WTC11 (cell line): ENCODE measurements at regions not wholly inside any gene's neighbourhood (a gene's known extent, or its start where the extent isn't known, plus 50 kb on each side); places are given as distances from the start of the nearest gene placed in this dataset.

ENCODE experiments used
- ATAC-seq: fragments of 200-7000 bp; cut with Tn5 transposase; 2 replicates; pipeline ENCODE4 v1.10.0; 2021; ENCODE audit warnings: mild to moderate bottlenecking, moderate library complexity
- CTCF ChIA-PET: fragments of 300-600 bp; sonication (Branson Sonifier 250); formaldehyde crosslinking; loops from one replicate; lab custom pipeline; 2021; ENCODE audit warnings: antibody characterized with exemption; lab: Charles Lee
- POLR2A ChIA-PET: fragments of 350-600 bp; sonication (Branson Sonifier 250); formaldehyde crosslinking; loops from one replicate; lab custom pipeline; 2021; ENCODE audit warnings: antibody characterized with exemption; lab: Charles Lee
- DNase-seq: peaks from one replicate; pipeline ENCODE4 v3.0.0; 2021; ENCODE audit warnings: low spot score
- H3K27ac Mint-ChIP-seq: 2 replicates; pipeline ENCODE4 v1.8.0; 2021; ENCODE audit warnings: mixed read lengths
- H3K27me3 Mint-ChIP-seq: 2 replicates; pipeline ENCODE4 v1.8.0; 2021; ENCODE audit warnings: low read depth, mild to moderate bottlenecking, moderate library complexity, mixed read lengths
- H3K36me3 Mint-ChIP-seq: 2 replicates; pipeline ENCODE4 v1.8.0; 2021; ENCODE audit warnings: mixed read lengths
- H3K4me1 Mint-ChIP-seq: 2 replicates; pipeline ENCODE4 v1.8.0; 2022; ENCODE audit warnings: mixed read lengths
- H3K4me3 Mint-ChIP-seq: 2 replicates; pipeline ENCODE4 v1.8.0; 2021; ENCODE audit warnings: mild to moderate bottlenecking, moderate library complexity, mixed read lengths
- H3K9me3 Mint-ChIP-seq: 2 replicates; pipeline ENCODE4 v1.8.0; 2021; ENCODE audit warnings: mixed read lengths
- CREM ChIP-seq: sonication (generic); formaldehyde crosslinking; IDR thresholded peaks from 2 replicates; pipeline ENCODE4 v1.8.1; 2022; ENCODE audit warnings: mild to moderate bottlenecking, missing genetic modification reagents, moderate library complexity
- ELF4 ChIP-seq: sonication (generic); formaldehyde crosslinking; IDR thresholded peaks from 2 replicates; pipeline ENCODE4 v1.8.1; 2022; ENCODE audit warnings: low read depth, mild to moderate bottlenecking, moderate library complexity, missing genetic modification reagents
- ERG ChIP-seq: fragments of 250-450 bp; sonication (Bioruptor Pico); IDR thresholded peaks from 2 replicates; pipeline ENCODE4 v1.8.0; 2021; ENCODE audit warnings: mild to moderate bottlenecking
- GABPB1 ChIP-seq: sonication (generic); formaldehyde crosslinking; IDR thresholded peaks from 2 replicates; pipeline ENCODE4 v1.8.1; 2023; ENCODE audit warnings: mild to moderate bottlenecking, missing genetic modification reagents
- MXD4 ChIP-seq: fragments of 250-450 bp; sonication (Bioruptor Pico); IDR thresholded peaks from 2 replicates; pipeline ENCODE4 v1.8.0; 2021; ENCODE audit warnings: mild to moderate bottlenecking, moderate library complexity, borderline replicate concordance
- NR2C2 ChIP-seq: sonication (generic); formaldehyde crosslinking; IDR thresholded peaks from 2 replicates; pipeline ENCODE4 v1.8.0; 2022; ENCODE audit warnings: mild to moderate bottlenecking, missing genetic modification reagents
- RELA ChIP-seq: sonication (generic); formaldehyde crosslinking; IDR thresholded peaks from 2 replicates; pipeline ENCODE4 v1.8.1; 2022; ENCODE audit warnings: missing genetic modification reagents, mild to moderate bottlenecking, borderline replicate concordance
- TCF7 ChIP-seq: sonication (generic); formaldehyde crosslinking; IDR thresholded peaks from 2 replicates; pipeline ENCODE4 v1.8.0; 2022; ENCODE audit warnings: mild to moderate bottlenecking, low read depth, missing genetic modification reagents, moderate library complexity
- TEAD1 ChIP-seq: sonication (generic); formaldehyde crosslinking; IDR thresholded peaks from 2 replicates; pipeline ENCODE4 v1.8.0; 2022; ENCODE audit warnings: mild to moderate bottlenecking, missing genetic modification reagents
- ZBTB43 ChIP-seq: sonication (generic); formaldehyde crosslinking; IDR thresholded peaks from 2 replicates; pipeline ENCODE4 v1.8.1; 2023; ENCODE audit warnings: mild to moderate bottlenecking, missing genetic modification reagents
- ZNF121 ChIP-seq: sonication (generic); formaldehyde crosslinking; IDR thresholded peaks from 2 replicates; pipeline ENCODE4 v1.8.0; 2023; ENCODE audit warnings: missing genetic modification reagents
- ZNF671 ChIP-seq: fragments of 250-450 bp; sonication (Bioruptor Pico); IDR thresholded peaks from 2 replicates; pipeline ENCODE4 v1.8.0; 2021; ENCODE audit warnings: mild to moderate bottlenecking
- TF ChIP-seq, protein P1 (sequence below): fragments of 250-450 bp; sonication (Bioruptor Pico); IDR thresholded peaks from 2 replicates; pipeline ENCODE4 v1.9.0; 2021; ENCODE audit warnings: mild to moderate bottlenecking, borderline replicate concordance
- TF ChIP-seq, protein P2 (sequence below): sonication (generic); formaldehyde crosslinking; IDR thresholded peaks from 2 replicates; pipeline ENCODE4 v1.8.0; 2022; ENCODE audit warnings: mild to moderate bottlenecking, missing genetic modification reagents
- TF ChIP-seq, protein P3 (sequence below): sonication (generic); formaldehyde crosslinking; IDR thresholded peaks from 2 replicates; pipeline ENCODE4 v1.8.1; 2022; ENCODE audit warnings: low read depth, mild to moderate bottlenecking, moderate library complexity, missing genetic modification reagents, borderline replicate concordance
- TF ChIP-seq, protein P4 (sequence below): sonication (generic); formaldehyde crosslinking; IDR thresholded peaks from 2 replicates; pipeline ENCODE4 v1.8.1; 2023; ENCODE audit warnings: mild to moderate bottlenecking, missing genetic modification reagents

DNA sequence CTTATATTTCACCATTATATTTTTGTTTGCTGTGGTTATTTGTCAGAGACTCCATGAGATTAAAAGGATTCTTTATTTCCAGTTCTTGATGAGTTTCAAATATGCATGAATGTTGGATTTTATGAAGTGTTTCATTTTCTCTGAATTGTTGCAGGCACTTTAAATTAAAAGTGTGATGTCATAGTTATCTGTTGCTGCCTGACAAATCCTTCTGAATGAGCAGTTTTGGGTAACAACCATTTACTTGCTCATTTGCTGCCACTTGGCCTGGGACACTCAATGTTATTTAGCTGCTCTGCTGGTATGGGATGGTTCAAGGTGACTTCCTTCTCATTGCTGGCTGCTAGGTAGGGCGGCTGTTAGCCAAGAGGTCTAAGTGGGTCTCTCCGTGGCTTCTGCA lies 173.5 kb downstream of the LPIN1 start:
- ATAC-seq (no peak), DNase-seq (no peak)
- Mint-ChIP-seq H3K27ac (no peak overlapping the region), H3K36me3 (no peaks in the 10 kb centered on the region), H3K4me3 (no peak overlapping the region), H3K9me3 (no peaks in the 10 kb centered on the region), H3K27me3 (no peaks in the 10 kb centered on the region), H3K4me1 (peaks cover 18% of the 10 kb centered on the region)
- ChIA-PET POLR2A (no interaction called here), CTCF (no interaction called here)
- TF ChIP-seq RELA (no peak), ERG (CRISPR knock-in tag) (no peak), ELF4 (CRISPR knock-in tag) (no peak), GABPB1 (CRISPR knock-in tag) (no peak), NR2C2 (CRISPR knock-in tag) (no peak), ZNF121 (CRISPR knock-in tag) (no peak), TCF7 (no peak), ZBTB43 (no peak), TEAD1 (CRISPR knock-in tag) (no peak), CREM (CRISPR knock-in tag) (no peak), ZNF671 (no peak), MXD4 (no peak)
- TF ChIP-seq, protein P1, sequence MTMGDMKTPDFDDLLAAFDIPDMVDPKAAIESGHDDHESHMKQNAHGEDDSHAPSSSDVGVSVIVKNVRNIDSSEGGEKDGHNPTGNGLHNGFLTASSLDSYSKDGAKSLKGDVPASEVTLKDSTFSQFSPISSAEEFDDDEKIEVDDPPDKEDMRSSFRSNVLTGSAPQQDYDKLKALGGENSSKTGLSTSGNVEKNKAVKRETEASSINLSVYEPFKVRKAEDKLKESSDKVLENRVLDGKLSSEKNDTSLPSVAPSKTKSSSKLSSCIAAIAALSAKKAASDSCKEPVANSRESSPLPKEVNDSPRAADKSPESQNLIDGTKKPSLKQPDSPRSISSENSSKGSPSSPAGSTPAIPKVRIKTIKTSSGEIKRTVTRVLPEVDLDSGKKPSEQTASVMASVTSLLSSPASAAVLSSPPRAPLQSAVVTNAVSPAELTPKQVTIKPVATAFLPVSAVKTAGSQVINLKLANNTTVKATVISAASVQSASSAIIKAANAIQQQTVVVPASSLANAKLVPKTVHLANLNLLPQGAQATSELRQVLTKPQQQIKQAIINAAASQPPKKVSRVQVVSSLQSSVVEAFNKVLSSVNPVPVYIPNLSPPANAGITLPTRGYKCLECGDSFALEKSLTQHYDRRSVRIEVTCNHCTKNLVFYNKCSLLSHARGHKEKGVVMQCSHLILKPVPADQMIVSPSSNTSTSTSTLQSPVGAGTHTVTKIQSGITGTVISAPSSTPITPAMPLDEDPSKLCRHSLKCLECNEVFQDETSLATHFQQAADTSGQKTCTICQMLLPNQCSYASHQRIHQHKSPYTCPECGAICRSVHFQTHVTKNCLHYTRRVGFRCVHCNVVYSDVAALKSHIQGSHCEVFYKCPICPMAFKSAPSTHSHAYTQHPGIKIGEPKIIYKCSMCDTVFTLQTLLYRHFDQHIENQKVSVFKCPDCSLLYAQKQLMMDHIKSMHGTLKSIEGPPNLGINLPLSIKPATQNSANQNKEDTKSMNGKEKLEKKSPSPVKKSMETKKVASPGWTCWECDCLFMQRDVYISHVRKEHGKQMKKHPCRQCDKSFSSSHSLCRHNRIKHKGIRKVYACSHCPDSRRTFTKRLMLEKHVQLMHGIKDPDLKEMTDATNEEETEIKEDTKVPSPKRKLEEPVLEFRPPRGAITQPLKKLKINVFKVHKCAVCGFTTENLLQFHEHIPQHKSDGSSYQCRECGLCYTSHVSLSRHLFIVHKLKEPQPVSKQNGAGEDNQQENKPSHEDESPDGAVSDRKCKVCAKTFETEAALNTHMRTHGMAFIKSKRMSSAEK (CRISPR knock-in tag), result no peak
- TF ChIP-seq, protein P2, sequence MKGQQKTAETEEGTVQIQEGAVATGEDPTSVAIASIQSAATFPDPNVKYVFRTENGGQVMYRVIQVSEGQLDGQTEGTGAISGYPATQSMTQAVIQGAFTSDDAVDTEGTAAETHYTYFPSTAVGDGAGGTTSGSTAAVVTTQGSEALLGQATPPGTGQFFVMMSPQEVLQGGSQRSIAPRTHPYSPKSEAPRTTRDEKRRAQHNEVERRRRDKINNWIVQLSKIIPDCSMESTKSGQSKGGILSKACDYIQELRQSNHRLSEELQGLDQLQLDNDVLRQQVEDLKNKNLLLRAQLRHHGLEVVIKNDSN (CRISPR knock-in tag), result no peak
- TF ChIP-seq, protein P3, sequence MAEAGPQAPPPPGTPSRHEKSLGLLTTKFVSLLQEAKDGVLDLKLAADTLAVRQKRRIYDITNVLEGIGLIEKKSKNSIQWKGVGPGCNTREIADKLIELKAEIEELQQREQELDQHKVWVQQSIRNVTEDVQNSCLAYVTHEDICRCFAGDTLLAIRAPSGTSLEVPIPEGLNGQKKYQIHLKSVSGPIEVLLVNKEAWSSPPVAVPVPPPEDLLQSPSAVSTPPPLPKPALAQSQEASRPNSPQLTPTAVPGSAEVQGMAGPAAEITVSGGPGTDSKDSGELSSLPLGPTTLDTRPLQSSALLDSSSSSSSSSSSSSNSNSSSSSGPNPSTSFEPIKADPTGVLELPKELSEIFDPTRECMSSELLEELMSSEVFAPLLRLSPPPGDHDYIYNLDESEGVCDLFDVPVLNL (CRISPR knock-in tag), result no peak
- TF ChIP-seq, protein P4, sequence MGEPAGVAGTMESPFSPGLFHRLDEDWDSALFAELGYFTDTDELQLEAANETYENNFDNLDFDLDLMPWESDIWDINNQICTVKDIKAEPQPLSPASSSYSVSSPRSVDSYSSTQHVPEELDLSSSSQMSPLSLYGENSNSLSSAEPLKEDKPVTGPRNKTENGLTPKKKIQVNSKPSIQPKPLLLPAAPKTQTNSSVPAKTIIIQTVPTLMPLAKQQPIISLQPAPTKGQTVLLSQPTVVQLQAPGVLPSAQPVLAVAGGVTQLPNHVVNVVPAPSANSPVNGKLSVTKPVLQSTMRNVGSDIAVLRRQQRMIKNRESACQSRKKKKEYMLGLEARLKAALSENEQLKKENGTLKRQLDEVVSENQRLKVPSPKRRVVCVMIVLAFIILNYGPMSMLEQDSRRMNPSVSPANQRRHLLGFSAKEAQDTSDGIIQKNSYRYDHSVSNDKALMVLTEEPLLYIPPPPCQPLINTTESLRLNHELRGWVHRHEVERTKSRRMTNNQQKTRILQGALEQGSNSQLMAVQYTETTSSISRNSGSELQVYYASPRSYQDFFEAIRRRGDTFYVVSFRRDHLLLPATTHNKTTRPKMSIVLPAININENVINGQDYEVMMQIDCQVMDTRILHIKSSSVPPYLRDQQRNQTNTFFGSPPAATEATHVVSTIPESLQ (CRISPR knock-in tag), result no peak
